Lower leg skin (tissue), 4 donors: ENCODE measurements at regions not wholly inside any gene's neighbourhood (a gene's known extent, or its start where the extent isn't known, plus 50 kb on each side); places are given as distances from the start of the nearest gene placed in this dataset.

Experiments used
- DNase-seq, 2 donors: peaks; one replicate each; pipeline ENCODE4 v3.0.0-alpha.2; 2019; ENCODE audit warnings: low spot score in 2 of 2
- H3K4me3 ChIP-seq: fragments of 200-600 bp; sonication (generic); 2 replicates; pipeline ENCODE4 v1.5.1; 2017; ENCODE audit warnings: mild to moderate bottlenecking, low read depth; ENCODE audit not compliant: poor library complexity, severe bottlenecking
- POLR2A ChIP-seq, 2 donors: fragments of 450-650 bp; IDR thresholded peaks; one replicate each; pipeline ENCODE4 v1.6.1; 2016 to 2017; ENCODE audit warnings: antibody characterized with exemption in 2 of 2, mild to moderate bottlenecking in 1 of 2, moderate library complexity in 1 of 2
- WGBS, 2 donors: methylation state at CpG; one replicate each; pipeline ENCODE4 v1.1.5; 2018; 5-methylcytosine and 5-hydroxymethylcytosine counted together
- intact Hi-C: fragments of 100-400 bp; cut with DNase I; formaldehyde crosslinking; loops from one replicate; pipeline ENCODE4 v1.15.0; 2023; ENCODE audit warnings: low total_unique reads
- TF ChIP-seq, protein P1 (sequence below), 3 donors: fragments of 450-650 bp; IDR thresholded peaks; one replicate each; pipeline ENCODE4 v1.5.1; 2016; ENCODE audit warnings: antibody characterized with exemption in 3 of 3, mild to moderate bottlenecking in 3 of 3, moderate library complexity in 2 of 3

GRCh38 chr22:27185099-27185709, 527.8 kb downstream of the MIAT start:
- no peak for TF ChIP-seq POLR2A (IDR thresholded peaks at IDR 0.05)
- TF ChIP-seq, protein P1, sequence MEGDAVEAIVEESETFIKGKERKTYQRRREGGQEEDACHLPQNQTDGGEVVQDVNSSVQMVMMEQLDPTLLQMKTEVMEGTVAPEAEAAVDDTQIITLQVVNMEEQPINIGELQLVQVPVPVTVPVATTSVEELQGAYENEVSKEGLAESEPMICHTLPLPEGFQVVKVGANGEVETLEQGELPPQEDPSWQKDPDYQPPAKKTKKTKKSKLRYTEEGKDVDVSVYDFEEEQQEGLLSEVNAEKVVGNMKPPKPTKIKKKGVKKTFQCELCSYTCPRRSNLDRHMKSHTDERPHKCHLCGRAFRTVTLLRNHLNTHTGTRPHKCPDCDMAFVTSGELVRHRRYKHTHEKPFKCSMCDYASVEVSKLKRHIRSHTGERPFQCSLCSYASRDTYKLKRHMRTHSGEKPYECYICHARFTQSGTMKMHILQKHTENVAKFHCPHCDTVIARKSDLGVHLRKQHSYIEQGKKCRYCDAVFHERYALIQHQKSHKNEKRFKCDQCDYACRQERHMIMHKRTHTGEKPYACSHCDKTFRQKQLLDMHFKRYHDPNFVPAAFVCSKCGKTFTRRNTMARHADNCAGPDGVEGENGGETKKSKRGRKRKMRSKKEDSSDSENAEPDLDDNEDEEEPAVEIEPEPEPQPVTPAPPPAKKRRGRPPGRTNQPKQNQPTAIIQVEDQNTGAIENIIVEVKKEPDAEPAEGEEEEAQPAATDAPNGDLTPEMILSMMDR (IDR thresholded peaks at IDR 0.05) = no peak
- no peak overlapping the region for H3K4me3 ChIP-seq
- DNase-seq = no peak
- intact Hi-C loops = no loop called here
- WGBS, 2 donors = 89 to 90% methylated on average over 3 of the region's 3 CpGs

DNA sequence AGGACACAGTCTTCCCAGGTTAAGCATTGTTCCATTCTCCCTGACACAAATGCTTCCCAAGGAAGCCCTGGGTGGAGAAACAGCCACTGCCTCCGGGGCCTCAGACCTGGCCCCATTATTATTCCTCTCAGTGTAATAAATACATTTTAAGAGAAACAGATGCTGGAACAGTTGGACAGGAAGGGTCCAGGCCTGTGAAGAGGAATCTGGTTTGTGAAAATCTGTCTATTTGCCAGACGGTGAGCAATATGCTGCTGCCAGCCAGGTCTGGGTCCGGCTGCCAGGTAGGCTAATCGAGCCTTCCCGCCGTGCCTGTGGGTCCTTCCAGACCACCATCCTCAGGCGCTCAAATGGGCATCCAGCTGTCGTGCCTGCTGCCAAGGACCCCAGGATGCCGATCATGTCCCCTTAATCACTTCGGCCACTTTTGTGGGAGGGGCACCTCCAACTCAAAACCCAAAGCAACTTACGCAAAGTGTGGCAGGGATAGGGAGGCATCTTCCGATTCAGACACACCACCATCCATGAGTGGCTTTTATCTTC, 528.4 kb downstream of the MIAT start:
- WGBS, 2 donors = 63 to 77% methylated on average over 12 of the region's 12 CpGs
- no peak for TF ChIP-seq POLR2A (IDR thresholded peaks at IDR 0.05)
- TF ChIP-seq, protein P1 (IDR thresholded peaks at IDR 0.05) = no peak
- no peak for DNase-seq
- no peak overlapping the region for H3K4me3 ChIP-seq
- intact Hi-C loops = no loop called here

GRCh38 chr22:27186643-27187042, 529.3 kb downstream of the MIAT start:
- intact Hi-C loops = no loop called here
- no peak overlapping the region for H3K4me3 ChIP-seq
- DNase-seq = no peak
- no peak for TF ChIP-seq POLR2A (IDR thresholded peaks at IDR 0.05)
- TF ChIP-seq, protein P1 (IDR thresholded peaks at IDR 0.05) = no peak
- WGBS, 2 donors = 75% methylated on average over 7 of the region's 7 CpGs

DNA sequence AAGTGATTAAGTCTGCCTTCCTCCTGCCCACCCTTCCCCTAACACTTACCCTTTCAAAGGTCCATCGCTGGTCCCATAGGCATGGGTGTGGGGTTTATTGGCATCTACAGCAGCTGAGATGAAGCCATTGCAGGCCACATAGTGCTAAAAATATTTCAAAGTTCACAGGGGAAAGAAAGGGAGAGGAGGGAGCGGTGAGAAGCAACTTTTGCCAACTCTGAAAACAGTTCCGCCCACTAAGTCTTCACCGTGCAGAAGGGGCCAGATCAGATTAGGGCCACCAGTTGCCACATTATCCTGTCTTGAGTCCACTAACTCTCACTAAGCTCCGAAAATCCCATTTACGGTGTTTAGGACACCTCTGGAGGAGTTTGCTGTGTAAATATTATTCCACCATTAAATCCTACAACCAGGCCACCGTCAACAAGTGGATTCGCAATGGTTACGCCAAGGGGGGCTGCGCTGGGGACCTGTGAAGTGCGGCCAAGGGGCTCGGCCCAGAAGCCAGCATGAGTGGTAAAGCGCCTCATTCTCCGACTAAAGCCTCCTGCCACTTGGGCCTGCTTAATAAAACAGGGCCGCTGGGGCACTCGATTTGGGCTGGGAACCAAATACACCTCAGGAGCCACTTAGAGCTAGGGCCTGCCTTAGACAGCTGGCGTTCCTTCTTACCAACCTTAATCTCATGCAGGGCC, 534.9 kb downstream of the MIAT start:
- no peak overlapping the region for H3K4me3 ChIP-seq
- intact Hi-C loops = no loop called here
- TF ChIP-seq, protein P1 (IDR thresholded peaks at IDR 0.05) = no peak
- no peak for TF ChIP-seq POLR2A (IDR thresholded peaks at IDR 0.05)
- DNase-seq = no peak
- WGBS, 2 donors = 82 to 84% methylated on average over 17 of the region's 17 CpGs

GRCh38 chr22:27193215-27193614, 535.8 kb downstream of the MIAT start:
- DNase-seq = no peak
- TF ChIP-seq POLR2A (IDR thresholded peaks at IDR 0.05) = no peak
- TF ChIP-seq, protein P1 (IDR thresholded peaks at IDR 0.05) = no peak
- 85 to 94% methylated on average over 6 of the region's 6 CpGs for WGBS, 2 donors
- intact Hi-C loops = no loop called here
- H3K4me3 ChIP-seq = no peak overlapping the region
